GM21390 (cell line): ENCODE measurements at regions not wholly inside any gene's neighbourhood (a gene's known extent, or its start where the extent isn't known, plus 50 kb on each side); places are given as distances from the start of the nearest gene placed in this dataset.
"Not testable (repeated sequence)": the region's sequence is repeated elsewhere in the genome, so short reads cannot be mapped to it uniquely, and the experiment has no call there.

Experiments
- ATAC-seq: cut with Tn5 transposase; IDR thresholded peaks from one replicate; pipeline ENCODE4 v1.9.1; 2021; ENCODE audit not compliant: unreplicated experiment

GRCh38 chr3:182323126-182323700 is 470.1 kb upstream of the ATP11B start:
- no peak for ATAC-seq

DNA sequence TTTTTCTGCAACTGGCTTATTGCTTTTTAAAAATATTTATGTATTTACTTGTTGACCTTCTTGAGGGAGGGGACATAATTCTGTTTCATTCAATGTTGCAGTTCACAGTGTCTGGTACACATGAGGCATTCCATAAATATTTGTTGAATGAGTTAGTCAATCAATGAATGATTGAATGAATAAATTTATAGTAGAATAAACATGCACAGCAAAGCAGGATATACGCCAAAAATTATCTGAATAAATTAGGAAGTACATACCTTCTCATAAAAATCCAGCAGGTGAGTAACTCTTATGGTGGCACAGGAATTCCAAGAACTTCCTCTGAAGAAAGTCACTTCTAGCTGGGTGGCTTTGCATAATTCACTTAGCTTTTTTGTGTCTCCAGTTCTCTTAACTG is 469.4 kb upstream of the ATP11B start:
- ATAC-seq, result no peak

- no peak for ATAC-seq
These were observed 467.9 kb upstream of the ATP11B start for GRCh38 chr3:182325213-182325950.

GRCh38 chr3:182327196-182327681 is 466.1 kb upstream of the ATP11B start:
- ATAC-seq, result no peak

DNA sequence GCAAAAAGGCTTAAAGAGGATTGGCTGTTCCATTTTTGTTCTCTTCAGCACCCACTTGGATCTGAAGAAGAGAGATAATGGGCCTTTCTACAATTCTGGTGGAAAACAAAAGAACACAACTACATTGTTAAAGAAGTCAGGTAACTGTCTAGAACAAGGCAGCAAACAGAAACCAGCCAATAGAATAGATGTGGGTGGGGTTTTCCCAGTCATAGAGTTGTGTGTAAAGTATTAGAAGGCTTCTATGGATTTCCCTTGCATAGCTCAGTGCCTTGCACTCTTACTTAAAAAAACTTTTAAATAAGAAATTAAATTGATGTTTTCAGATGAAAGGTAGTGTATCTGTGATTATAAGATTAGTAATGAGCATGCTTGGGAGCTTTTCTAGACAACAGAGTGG is 462.7 kb upstream of the ATP11B start:
- ATAC-seq, result no peak

- no peak for ATAC-seq
These were observed 462.0 kb upstream of the ATP11B start for GRCh38 chr3:182331341-182331740.

GRCh38 chr3:182342252-182342651 is 451.1 kb upstream of the ATP11B start:
- ATAC-seq, result no peak

DNA sequence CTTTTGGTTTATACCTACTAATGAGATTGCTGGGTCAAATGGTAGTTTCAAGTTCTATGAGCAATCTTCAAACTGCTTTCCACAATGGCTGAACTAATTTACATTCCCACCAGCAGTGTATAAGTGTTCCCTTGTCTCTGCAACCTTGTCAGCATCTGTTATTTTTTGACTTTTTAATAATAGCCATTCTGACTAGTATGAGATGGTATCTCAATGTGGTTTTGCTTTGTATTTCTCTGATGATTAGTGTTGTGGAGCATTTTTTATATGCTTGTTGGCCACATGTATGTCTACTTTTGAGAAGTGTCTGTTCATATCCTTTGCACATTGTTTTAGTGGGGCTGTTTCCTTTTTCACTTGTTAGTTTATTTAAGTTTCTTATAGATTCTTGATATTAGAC is 449.3 kb upstream of the ATP11B start:
- not testable (repeated sequence) for ATAC-seq

- no peak for ATAC-seq
These were observed 444.3 kb upstream of the ATP11B start for GRCh38 chr3:182349051-182349450.

GRCh38 chr3:182349951-182350517 is 443.3 kb upstream of the ATP11B start:
- ATAC-seq, result no peak

DNA sequence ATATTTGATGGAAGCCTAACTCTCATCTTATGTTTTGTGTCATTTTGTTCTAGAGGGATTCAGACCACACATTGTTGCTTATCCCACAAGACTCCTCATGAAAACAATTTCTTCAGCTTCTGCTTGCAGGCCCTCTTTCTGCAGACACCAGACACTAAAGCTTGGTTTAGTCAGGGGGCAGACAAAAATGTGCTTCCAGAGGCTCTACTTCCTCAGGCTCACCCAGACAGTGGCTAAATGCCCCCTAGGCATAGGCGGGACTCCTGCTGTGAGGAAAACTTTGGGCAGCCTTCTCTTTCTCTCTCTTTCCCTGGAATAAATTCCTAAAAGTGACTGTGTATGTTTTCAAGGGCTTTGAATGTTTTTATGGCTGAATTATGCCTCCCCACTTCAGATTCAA is 435.4 kb upstream of the ATP11B start:
- no peak for ATAC-seq

DNA sequence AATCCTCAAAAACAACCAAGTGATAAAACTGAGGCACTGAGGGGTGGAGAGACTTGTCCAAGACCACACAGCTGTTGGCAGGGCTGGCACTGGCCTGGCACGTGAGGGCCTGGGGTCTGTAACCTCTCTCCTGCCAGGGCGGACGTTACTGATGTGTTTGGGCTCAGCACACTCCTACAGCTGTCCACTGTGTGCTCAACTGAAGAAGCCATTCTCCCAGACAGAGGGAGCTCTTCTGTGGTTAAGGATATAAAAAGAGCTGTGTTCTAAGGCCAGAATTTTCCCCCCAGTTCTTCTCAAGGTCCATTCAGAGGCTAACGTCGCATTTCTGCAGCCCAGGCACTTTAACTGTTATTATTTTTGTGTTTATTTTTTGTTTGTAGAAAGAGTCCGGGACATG is 429.0 kb upstream of the ATP11B start:
- ATAC-seq, result no peak

- ATAC-seq, result no peak
These were observed 428.3 kb upstream of the ATP11B start for GRCh38 chr3:182364723-182365650.

GRCh38 chr3:182366746-182367145 is 426.6 kb upstream of the ATP11B start:
- no peak for ATAC-seq

- ATAC-seq, result no peak
These were observed 423.4 kb upstream of the ATP11B start for GRCh38 chr3:182369861-182370260.

- no peak for ATAC-seq
These were observed 422.4 kb upstream of the ATP11B start for GRCh38 chr3:182370949-182371348.

GRCh38 chr3:182375916-182376315 is 417.4 kb upstream of the ATP11B start:
- ATAC-seq, result no peak

DNA sequence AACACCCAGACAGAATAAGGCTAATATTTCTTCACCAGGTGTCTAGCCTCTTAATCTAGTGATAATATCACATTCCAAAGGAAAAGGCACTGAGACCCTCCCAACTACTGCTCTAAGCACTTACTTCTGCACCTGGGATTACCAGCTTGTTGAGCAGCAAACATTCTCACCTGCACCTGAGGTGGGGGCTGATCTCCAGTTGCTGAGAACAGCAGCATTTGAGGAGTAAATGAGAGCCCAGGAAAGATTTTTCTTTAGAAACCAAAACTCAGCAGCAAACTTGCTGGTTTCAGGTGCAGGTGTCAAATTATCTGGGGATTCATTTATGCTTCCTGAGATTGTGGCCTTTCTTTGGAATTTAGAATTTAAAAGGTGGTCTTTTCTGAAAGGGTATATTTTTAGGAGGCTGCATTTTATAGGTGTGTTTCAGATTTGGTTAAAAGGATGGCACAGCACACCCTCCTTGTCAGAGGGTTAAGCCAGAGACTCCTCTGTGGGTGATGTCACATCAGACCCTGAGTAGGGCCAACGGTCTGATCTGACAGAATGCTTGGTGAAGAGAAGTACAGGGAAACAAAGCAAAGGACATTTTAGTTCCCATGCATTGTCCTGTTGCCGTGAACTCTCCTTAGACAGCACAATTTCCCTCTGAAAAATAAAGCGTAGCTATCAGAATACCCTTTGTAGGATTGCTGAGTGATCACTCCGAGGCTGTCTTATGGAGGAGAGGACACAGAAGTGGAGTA is 411.0 kb upstream of the ATP11B start:
- no peak for ATAC-seq

DNA sequence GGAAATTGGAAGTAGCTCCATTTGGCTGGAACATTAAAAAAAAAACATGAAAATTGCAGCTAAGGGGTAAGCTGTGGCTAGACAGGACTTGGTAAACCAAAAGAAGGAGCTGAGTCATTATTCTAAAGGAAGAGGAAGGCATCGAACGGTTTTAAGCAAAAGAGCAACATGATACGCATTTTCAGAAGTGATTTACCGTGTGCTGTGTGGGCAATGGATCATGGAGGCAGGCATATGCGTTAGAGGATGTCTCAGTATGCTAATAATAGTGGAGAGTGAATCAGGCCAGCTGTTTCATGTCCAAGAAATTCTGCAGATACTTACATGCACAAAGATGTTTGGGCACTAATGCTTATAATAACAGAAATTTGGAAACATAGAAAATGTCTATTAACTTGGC is 409.1 kb upstream of the ATP11B start:
- no peak for ATAC-seq

DNA sequence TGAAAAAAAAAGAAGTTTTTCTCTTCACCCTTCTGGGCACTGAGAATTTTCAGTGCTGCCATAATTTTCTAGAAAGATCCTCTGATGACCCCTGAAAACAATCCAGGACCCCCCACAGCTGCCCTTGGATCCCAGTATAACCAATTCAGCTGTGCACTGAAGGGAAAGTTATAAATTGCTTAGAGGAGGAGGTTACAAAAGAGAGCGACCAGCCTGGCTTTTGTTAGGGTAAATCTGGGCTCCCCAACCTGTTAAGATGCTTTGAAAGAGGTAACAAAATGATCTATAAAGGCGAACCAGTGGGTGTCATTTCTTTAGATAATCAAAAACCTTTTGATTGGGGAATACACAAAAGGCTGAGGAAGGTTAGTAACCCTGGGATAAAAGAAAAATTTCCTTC is 407.9 kb upstream of the ATP11B start:
- ATAC-seq, result no peak

DNA sequence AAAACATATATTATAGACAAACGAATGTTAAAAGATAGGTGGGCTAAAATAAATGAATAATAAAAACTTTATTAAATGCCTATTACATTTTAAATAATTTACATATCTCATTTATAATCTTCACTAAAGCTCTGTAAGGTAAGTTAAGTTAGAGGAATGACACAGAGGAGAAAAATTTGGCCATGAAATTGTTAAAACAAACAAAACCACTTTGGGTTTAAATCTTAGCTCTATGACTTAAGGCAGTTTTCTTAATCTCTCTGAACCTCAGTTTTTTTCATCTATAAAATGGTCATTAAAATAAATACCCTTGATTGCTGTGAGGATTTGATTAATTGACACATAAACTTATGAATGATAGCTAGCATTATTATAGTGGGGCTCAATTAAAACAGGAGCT is 404.8 kb upstream of the ATP11B start:
- no peak for ATAC-seq
